Central memory CD8-positive, alpha-beta T cell (primary cell): ENCODE measurements at regions not wholly inside any gene's neighbourhood (a gene's known extent, or its start where the extent isn't known, plus 50 kb on each side); places are given as distances from the start of the nearest gene placed in this dataset.

ENCODE experiments used
- ATAC-seq: fragments of 150-1000 bp; cut with Tn5 transposase; replicated peaks from 2 replicates; pipeline ENCODE4 v1.10.0; 2022; ENCODE audit warnings: mild to moderate bottlenecking, moderate FRiP score, moderate number of reproducible peaks; ENCODE audit not compliant: poor library complexity, severe bottlenecking; ENCODE audit errors: extremely low read depth
- DNase-seq, 2 donors: peaks; one replicate each; pipeline ENCODE4 v3.0.0; 2021; ENCODE audit warnings: low spot score in 2 of 2
- H3K27ac Mint-ChIP-seq: one replicate; pipeline ENCODE4 v1.8.0; 2022; ENCODE audit warnings: low read depth, mild to moderate bottlenecking, moderate library complexity, mixed read lengths
- H3K27me3 Mint-ChIP-seq: one replicate; pipeline ENCODE4 v1.8.0; 2022; ENCODE audit warnings: mixed read lengths
- H3K36me3 Mint-ChIP-seq: one replicate; pipeline ENCODE4 v1.8.0; 2022; ENCODE audit warnings: mild to moderate bottlenecking, moderate library complexity, mixed read lengths; ENCODE audit not compliant: insufficient read depth
- H3K4me1 Mint-ChIP-seq: one replicate; pipeline ENCODE4 v1.8.0; 2022; ENCODE audit warnings: mixed read lengths
- H3K4me3 Mint-ChIP-seq: one replicate; pipeline ENCODE4 v1.8.0; 2022; ENCODE audit warnings: mild to moderate bottlenecking, moderate library complexity, mixed read lengths
- H3K9me3 Mint-ChIP-seq: one replicate; pipeline ENCODE4 v1.8.0; 2022; ENCODE audit warnings: mixed read lengths

- H3K27ac Mint-ChIP-seq = no peak overlapping the region
- H3K27me3 Mint-ChIP-seq = no peaks in the 10 kb centered on the region
- no peak for ATAC-seq
- peaks cover 6% of the 10 kb centered on the region for H3K4me1 Mint-ChIP-seq
- no peaks in the 10 kb centered on the region for H3K36me3 Mint-ChIP-seq
- no peaks in the 10 kb centered on the region for H3K9me3 Mint-ChIP-seq
- no peak overlapping the region for H3K4me3 Mint-ChIP-seq
- DNase-seq = no peak
Measured at GRCh38 chr6:134531188-134531551, 213.3 kb upstream of the SGK1 start.

DNA sequence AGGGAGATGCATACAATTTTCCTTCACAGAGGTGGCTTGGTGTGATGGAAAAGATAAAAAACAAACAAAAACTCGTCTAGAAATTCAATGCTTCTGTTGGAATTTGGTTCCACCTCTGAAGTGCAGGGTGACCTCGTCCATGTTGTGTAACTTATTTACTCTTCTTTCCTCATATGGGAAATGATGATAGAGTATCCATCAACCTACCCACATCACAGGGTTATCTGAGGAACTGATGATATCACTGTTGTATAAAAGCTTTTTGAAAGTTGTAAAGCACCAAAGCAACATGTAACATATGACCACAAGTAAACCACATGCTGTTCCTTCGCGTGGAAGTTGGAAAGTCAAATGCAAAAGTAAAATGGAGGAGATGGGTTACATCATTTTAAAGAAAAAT, 212.0 kb upstream of the SGK1 start:
- Mint-ChIP-seq H3K4me3 (no peak overlapping the region), H3K36me3 (no peaks in the 10 kb centered on the region), H3K27me3 (no peaks in the 10 kb centered on the region), H3K4me1 (peaks cover 6% of the 10 kb centered on the region), H3K27ac (no peak overlapping the region), H3K9me3 (no peaks in the 10 kb centered on the region)
- DNase-seq = no peak
- ATAC-seq = peak; percentile 56

DNA sequence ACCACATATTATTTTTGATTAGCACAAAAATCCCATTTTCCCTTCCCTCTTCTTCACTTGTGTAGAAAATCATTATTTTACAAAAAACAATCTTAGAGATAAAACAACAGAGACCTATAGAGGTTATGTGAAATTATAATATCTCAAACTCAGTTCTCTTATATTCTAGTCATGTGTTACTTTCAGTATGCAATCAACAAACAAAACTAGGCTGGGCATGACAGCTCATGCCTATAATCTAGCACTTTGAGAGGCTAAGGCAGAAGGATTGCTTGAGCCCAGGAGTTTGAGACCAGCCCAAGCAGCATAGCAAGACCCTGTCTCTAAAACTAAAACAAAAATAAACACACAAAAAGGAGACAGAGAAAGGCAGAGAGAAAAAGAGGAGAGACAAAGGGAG, 211.4 kb upstream of the SGK1 start:
- no peaks in the 10 kb centered on the region for H3K9me3 Mint-ChIP-seq
- peaks cover 6% of the 10 kb centered on the region for H3K4me1 Mint-ChIP-seq
- DNase-seq = no peak
- no peaks in the 10 kb centered on the region for H3K27me3 Mint-ChIP-seq
- H3K36me3 Mint-ChIP-seq = no peaks in the 10 kb centered on the region
- H3K4me3 Mint-ChIP-seq = no peak overlapping the region
- H3K27ac Mint-ChIP-seq = no peak overlapping the region
- no peak for ATAC-seq

DNA sequence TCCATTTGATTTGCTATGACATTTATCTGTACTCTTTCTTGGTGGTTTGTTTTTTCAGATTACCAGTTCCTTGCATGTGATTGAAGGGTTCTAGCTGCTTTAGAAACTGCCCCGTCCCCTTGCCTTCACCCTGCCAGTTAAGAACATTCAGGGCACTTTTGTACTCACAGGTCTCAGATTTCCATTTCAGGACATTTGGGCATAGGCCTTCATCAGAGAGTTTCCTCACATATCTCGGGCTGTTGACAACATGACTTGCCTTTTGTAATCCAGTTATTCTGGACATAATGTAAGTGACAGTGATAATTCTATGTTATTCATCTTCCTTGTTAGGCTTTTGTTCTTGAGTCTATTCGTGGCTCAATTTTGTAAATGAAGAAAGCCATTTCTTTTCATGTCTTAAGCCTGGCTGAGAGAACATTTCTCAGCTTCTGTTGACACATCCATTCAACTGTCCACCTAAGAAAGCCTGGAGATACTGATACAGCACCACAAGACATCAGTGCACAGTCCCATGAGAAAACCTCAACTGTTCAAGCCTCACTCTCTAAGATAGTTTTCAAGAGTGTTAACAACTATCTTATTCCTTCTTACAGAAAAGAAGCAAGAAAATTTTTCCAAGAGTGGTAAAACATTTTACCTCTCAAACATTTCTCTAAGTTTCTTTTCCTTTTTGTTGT, 209.3 kb upstream of the SGK1 start:
- Mint-ChIP-seq H3K27ac (no peak overlapping the region), H3K4me3 (no peak overlapping the region)

DNA sequence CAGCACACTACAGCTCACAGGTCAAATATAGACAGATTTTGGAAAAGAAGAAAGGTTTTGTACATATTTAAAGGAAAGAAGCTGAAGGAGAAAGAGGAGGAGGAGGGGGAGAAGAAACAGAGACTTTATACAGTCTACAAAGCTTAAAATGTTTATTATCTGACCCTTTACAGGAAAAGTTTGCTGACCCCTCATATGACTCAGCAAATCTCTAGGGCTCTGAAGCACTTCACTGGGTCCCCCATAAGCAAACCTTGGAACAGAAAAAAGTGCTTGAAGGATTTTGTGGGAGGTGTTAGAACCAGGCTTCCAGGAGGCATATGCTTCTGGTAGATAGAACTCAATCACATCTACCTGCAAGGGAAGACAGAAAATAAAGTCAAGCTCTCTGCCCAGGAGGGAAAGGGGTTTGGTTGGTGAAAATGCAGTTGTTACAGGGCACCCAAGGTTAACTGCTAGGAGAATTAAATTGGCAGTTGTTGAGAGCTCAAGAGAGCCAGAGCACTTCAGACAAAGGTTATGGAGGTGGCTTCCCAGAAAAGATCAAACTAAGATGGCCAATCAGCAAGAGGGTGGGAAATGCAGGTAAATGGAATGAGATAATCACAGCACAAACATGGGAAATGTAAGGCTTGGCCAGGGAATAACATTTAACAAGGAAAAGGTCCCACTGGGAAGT, 207.4 kb upstream of the SGK1 start:
- Mint-ChIP-seq H3K27me3 (no peaks in the 10 kb centered on the region), H3K9me3 (no peaks in the 10 kb centered on the region)

More for the DNA sequence above, 209.3 kb upstream of the SGK1 start:
- ATAC-seq (no peak), DNase-seq (no peak)
- Mint-ChIP-seq H3K36me3 (no peaks in the 10 kb centered on the region), H3K9me3 (no peaks in the 10 kb centered on the region), H3K27me3 (no peaks in the 10 kb centered on the region), H3K4me1 (peaks cover 6% of the 10 kb centered on the region)

DNA sequence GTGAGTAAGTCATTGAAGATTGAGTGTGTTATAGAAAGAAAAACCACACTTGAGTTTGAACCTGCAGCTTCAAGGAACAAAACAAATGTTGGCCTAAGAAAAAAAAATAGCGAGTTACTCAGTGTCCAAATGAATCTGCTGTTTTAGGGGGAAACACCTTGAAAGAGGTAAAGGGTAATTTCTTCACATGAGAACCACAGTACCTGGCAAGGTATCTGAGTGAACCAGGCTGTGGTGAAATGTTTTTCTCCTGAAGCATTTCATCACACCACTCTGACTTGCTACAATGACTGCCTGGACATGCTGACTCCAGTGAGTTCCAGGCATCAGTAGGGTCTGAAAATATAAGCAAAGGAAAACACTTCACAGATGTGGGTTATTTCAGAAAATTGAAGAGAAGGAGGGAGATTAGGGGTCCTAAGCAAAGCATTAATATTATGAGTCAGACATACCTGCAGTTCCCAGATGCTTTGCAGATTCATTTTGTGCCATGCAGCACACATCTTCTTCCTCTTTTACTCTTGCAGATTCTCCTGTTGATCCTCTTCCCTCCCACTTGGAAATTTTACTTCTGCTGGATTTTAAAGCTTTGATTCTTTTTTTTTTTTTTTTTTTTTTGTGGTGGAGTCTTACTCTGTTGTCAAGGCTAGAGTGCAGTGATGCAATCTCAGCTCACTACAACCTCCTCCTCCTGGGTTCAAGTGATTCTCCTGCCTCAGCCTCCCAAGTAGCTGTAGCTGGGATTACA, 206.2 kb upstream of the SGK1 start:
- no peak overlapping the region for H3K27ac Mint-ChIP-seq
- no peak for ATAC-seq

More for the DNA sequence above, 207.4 kb upstream of the SGK1 start:
- no peak overlapping the region for H3K27ac Mint-ChIP-seq
- H3K4me3 Mint-ChIP-seq = no peak overlapping the region
- ATAC-seq (no peak), DNase-seq (no peak)
- H3K36me3 Mint-ChIP-seq = no peaks in the 10 kb centered on the region
- peaks cover 6% of the 10 kb centered on the region for H3K4me1 Mint-ChIP-seq

DNA sequence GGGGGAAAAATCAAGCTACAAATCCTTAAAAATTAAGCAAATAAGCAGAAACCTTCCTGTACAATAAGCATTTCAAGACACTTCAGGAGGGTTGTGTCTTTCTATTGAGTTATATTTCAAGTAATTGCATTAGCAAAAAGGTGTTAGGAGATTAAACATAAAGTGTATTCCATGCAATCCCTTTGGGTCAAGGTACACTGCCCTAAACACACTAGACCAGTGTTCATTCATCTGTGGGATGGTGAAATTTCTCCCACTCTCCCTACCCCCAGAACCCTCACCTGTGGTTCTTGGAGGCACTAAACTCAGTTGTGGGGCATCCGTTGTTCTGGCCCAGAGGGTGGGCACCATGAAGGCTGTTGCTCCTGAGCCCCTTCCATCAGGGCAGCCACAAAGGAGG, 205.1 kb upstream of the SGK1 start:
- DNase-seq (no peak), ATAC-seq (no peak)
- no peak overlapping the region for H3K4me3 Mint-ChIP-seq
- H3K27me3 Mint-ChIP-seq = no peaks in the 10 kb centered on the region
- H3K27ac Mint-ChIP-seq = no peak overlapping the region
- peaks cover 2% of the 10 kb centered on the region for H3K36me3 Mint-ChIP-seq
- peaks cover 14% of the 10 kb centered on the region for H3K4me1 Mint-ChIP-seq
- no peaks in the 10 kb centered on the region for H3K9me3 Mint-ChIP-seq

More for the DNA sequence above, 206.2 kb upstream of the SGK1 start:
- no peak overlapping the region for H3K4me3 Mint-ChIP-seq
- no peak for DNase-seq
- H3K36me3 Mint-ChIP-seq = peaks cover 2% of the 10 kb centered on the region
- no peaks in the 10 kb centered on the region for H3K27me3 Mint-ChIP-seq
- H3K9me3 Mint-ChIP-seq = no peaks in the 10 kb centered on the region
- peaks cover 6% of the 10 kb centered on the region for H3K4me1 Mint-ChIP-seq

DNA sequence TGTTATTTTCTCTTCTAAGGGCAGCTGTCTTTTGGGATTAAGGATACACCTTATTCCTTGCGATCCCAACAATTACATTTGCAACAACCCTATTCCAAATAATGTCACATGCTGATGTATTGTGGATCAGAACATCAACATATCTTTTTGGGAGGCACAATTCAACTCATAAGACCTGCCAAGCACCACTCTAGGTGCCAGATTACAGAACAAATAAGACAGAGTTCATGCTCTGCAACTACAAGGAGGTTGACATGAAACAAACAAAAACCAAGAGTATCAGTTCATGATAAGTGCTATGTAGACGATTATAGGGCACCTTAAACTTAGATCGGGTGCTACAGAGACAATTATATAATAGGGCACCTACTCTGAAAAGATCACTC, 203.2 kb upstream of the SGK1 start:
- peak overlapping the region; percentile 1 for H3K27ac Mint-ChIP-seq
- no peak overlapping the region for H3K4me3 Mint-ChIP-seq

DNA sequence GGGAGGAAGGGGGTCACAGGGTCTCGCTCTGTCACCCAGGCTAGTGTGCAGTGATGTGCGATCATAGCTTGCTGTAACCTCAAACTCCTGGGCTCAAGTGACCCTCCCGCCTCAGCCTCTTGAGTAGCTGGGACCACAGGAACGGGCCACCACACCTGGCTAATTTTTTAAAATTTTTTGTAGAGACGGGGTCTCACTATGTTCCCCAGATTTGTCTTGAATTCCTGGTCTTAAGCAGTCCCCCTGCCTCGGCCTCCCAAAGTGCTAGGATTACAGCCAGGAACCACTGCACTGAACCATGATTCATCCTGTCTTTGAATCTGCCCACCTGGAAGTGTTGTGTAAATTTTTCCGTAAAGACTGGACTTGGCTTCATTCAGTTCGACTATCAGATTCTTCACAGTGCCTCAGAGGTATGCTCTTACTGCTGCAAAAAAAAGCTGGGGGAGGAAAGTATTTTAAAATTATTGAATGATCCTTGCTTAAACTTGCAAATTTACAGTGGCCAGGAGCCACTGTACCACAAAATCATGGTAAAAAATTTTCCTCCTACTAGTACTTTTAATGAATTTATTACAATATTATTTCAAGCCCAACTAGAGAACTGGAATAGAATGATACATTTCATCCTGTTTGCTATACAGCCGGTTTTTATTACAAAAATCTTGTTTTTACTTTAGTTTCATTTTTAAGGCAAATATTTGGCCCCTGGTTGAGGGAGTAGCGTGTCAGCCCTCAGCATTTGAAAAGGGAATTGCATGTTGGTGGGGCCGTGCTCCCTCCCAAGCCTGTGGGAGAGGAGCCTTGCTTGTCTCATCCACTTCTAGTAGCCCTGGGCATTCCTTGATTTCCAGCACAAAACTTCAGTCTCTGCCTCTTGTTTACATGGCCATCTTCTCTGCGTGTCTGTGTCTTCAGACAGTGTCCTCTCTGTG, 202.5 kb upstream of the SGK1 start:
- no peak for ATAC-seq
- no peak overlapping the region for H3K4me3 Mint-ChIP-seq

More for the DNA sequence above, 203.2 kb upstream of the SGK1 start:
- DNase-seq (no peak), ATAC-seq (no peak)
- Mint-ChIP-seq H3K27me3 (no peaks in the 10 kb centered on the region), H3K4me1 (peaks cover 14% of the 10 kb centered on the region), H3K36me3 (peaks cover 2% of the 10 kb centered on the region), H3K9me3 (no peaks in the 10 kb centered on the region)

GRCh38 chr6:134519465-134519864, 201.6 kb upstream of the SGK1 start:
- Mint-ChIP-seq H3K9me3 (no peaks in the 10 kb centered on the region), H3K4me3 (no peak overlapping the region), H3K4me1 (peaks cover 14% of the 10 kb centered on the region), H3K36me3 (peaks cover 2% of the 10 kb centered on the region), H3K27me3 (no peaks in the 10 kb centered on the region), H3K27ac (peak overlapping the region; percentile 64)
- DNase-seq (no peak), ATAC-seq (peak; percentile 87)

More for the DNA sequence above, 202.5 kb upstream of the SGK1 start:
- Mint-ChIP-seq H3K9me3 (no peaks in the 10 kb centered on the region), H3K27me3 (no peaks in the 10 kb centered on the region), H3K27ac (peak overlapping the region; percentile 1), H3K4me1 (peaks cover 14% of the 10 kb centered on the region), H3K36me3 (peaks cover 2% of the 10 kb centered on the region)
- DNase-seq = no peak

GRCh38 chr6:134517868-134518267, 200.0 kb upstream of the SGK1 start:
- H3K4me1 Mint-ChIP-seq = peaks cover 14% of the 10 kb centered on the region
- peaks cover 2% of the 10 kb centered on the region for H3K36me3 Mint-ChIP-seq
- no peak overlapping the region for H3K4me3 Mint-ChIP-seq
- H3K9me3 Mint-ChIP-seq = no peaks in the 10 kb centered on the region
- DNase-seq (no peak), ATAC-seq (no peak)
- H3K27ac Mint-ChIP-seq = peak overlapping the region; percentile 64
- no peaks in the 10 kb centered on the region for H3K27me3 Mint-ChIP-seq

DNA sequence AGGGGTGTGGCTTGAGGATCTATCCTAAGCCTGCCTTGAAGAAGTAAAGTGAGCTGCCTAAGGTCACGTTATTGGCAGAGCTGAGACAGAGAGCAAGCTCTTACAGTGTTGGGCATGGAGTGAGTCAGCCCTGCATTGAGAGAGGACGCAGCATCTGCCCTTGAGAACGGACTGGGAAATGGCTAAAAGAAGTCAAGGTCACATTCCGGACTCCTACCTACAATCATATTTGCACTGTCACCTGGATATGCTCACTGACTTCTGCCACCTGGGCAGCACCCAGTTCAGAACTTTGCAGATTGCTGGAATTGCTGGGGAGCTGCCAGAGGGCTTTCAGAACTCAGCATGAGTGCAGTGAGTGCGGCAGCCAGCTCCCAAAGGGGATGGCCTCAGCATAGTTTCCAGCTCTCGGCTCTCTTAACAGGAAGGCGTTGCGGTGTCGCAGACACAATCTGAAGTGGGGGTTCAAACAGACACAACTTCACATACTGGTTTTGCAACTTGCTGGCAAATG, 199.3 kb upstream of the SGK1 start:
- Mint-ChIP-seq H3K4me3 (no peak overlapping the region), H3K9me3 (no peaks in the 10 kb centered on the region), H3K4me1 (peaks cover 14% of the 10 kb centered on the region), H3K27ac (peak overlapping the region; percentile 64), H3K36me3 (peaks cover 2% of the 10 kb centered on the region), H3K27me3 (no peaks in the 10 kb centered on the region)
- ATAC-seq (no peak), DNase-seq (no peak)
